ENCODE measurements at regions not wholly inside any gene's neighbourhood (a gene's known extent, or its start where the extent isn't known, plus 50 kb on each side); places are given as distances from the start of the nearest gene placed in this dataset.

GRCh38 chr5:82493221-82493620 lies 215.1 kb upstream of the RPS23 start:
- no peak overlapping the region for H3K4me3 ChIP-seq
- no peaks in the 10 kb centered on the region for H3K9me3 ChIP-seq
- DNase-seq (no peak), ATAC-seq (no peak)
- H3K4me1 ChIP-seq = no peaks in the 10 kb centered on the region
- H3K36me3 ChIP-seq (replicated peaks in 1 of 2; ENCODE audit: insufficient read depth in 1 of 2, low read depth in 2 of 2) = no peaks in the 10 kb centered on the region
- no peak for TF ChIP-seq POLR2A (IDR thresholded peaks at IDR 0.05)
- no peak for TF ChIP-seq CTCF (IDR thresholded peaks at IDR 0.05)
- no peak overlapping the region for H3K27ac ChIP-seq
- intact Hi-C loops (cut with DNase I) = no loop called here
- H3K27me3 ChIP-seq = no peaks in the 10 kb centered on the region

- no peaks in the 10 kb centered on the region for H3K4me1 ChIP-seq
- intact Hi-C loops (cut with DNase I) = no loop called here
- no peaks in the 10 kb centered on the region for H3K36me3 ChIP-seq (replicated peaks in 1 of 2; ENCODE audit: insufficient read depth in 1 of 2, low read depth in 2 of 2)
- no peaks in the 10 kb centered on the region for H3K27me3 ChIP-seq
- TF ChIP-seq CTCF (IDR thresholded peaks at IDR 0.05) (no peak), POLR2A (IDR thresholded peaks at IDR 0.05) (no peak)
- no peak overlapping the region for H3K27ac ChIP-seq
- DNase-seq (no peak), ATAC-seq (no peak)
- no peaks in the 10 kb centered on the region for H3K9me3 ChIP-seq
- 64 to 70% methylated on average over 1 of the region's 1 CpG for WGBS, 2 donors
- H3K4me3 ChIP-seq = no peak overlapping the region
Measured at GRCh38 chr5:82491397-82491796, 213.2 kb upstream of the RPS23 start.

GRCh38 chr5:82489683-82490082 lies 211.5 kb upstream of the RPS23 start:
- ATAC-seq = no peak
- TF ChIP-seq POLR2A (IDR thresholded peaks at IDR 0.05) (no peak), CTCF (IDR thresholded peaks at IDR 0.05) (no peak)
- Histone ChIP-seq H3K4me1 (no peaks in the 10 kb centered on the region), H3K9me3 (no peaks in the 10 kb centered on the region), H3K36me3 (replicated peaks in 1 of 2; ENCODE audit: insufficient read depth in 1 of 2, low read depth in 2 of 2) (no peaks in the 10 kb centered on the region), H3K27me3 (no peaks in the 10 kb centered on the region), H3K27ac (no peak overlapping the region), H3K4me3 (no peak overlapping the region)
- 12 to 25% methylated on average over 1 of the region's 1 CpG for WGBS, 2 donors
- intact Hi-C loops (cut with DNase I) = no loop called here
- no peak for DNase-seq

- Histone ChIP-seq H3K27ac (no peak overlapping the region), H3K36me3 (replicated peaks in 1 of 2; ENCODE audit: insufficient read depth in 1 of 2, low read depth in 2 of 2) (no peaks in the 10 kb centered on the region), H3K9me3 (no peaks in the 10 kb centered on the region), H3K4me1 (no peaks in the 10 kb centered on the region), H3K4me3 (no peak overlapping the region), H3K27me3 (no peaks in the 10 kb centered on the region)
- no peak for DNase-seq
- intact Hi-C loops (cut with DNase I) = no loop called here
- no peak for ATAC-seq
- WGBS, 2 donors = 80 to 86% methylated on average over 3 of the region's 3 CpGs
- no peak for TF ChIP-seq CTCF (IDR thresholded peaks at IDR 0.05)
Measured at GRCh38 chr5:82487131-82487530, 209.0 kb upstream of the RPS23 start.

- H3K27ac ChIP-seq = no peak overlapping the region
- H3K4me3 ChIP-seq = no peak overlapping the region
- DNase-seq (no peak), ATAC-seq (no peak)
- H3K4me1 ChIP-seq = no peaks in the 10 kb centered on the region
- no peaks in the 10 kb centered on the region for H3K36me3 ChIP-seq (replicated peaks in 1 of 2; ENCODE audit: insufficient read depth in 1 of 2, low read depth in 2 of 2)
- no peaks in the 10 kb centered on the region for H3K9me3 ChIP-seq
- no peaks in the 10 kb centered on the region for H3K27me3 ChIP-seq
- intact Hi-C loops (cut with DNase I) = no loop called here
- TF ChIP-seq CTCF (IDR thresholded peaks at IDR 0.05) = no peak
- TF ChIP-seq POLR2A (IDR thresholded peaks at IDR 0.05) = no peak
- 77 to 78% methylated on average over 4 of the region's 4 CpGs for WGBS, 2 donors
Measured at GRCh38 chr5:82480331-82480730, 202.2 kb upstream of the RPS23 start.

Measured in body of pancreas (tissue), 4 donors.